Prostate gland (tissue), 2 donors: ENCODE measurements at regions not wholly inside any gene's neighbourhood (a gene's known extent, or its start where the extent isn't known, plus 50 kb on each side); places are given as distances from the start of the nearest gene placed in this dataset.

Experiments used
- DNase-seq: peaks from one replicate; pipeline ENCODE4 v3.0.0-alpha.2; 2019; ENCODE audit warnings: low spot score
- H3K27ac ChIP-seq, 2 donors: fragments of 200-600 bp; sonication (generic); 2 replicates each; pipeline ENCODE4 v1.5.1; 2017 to 2019
- H3K27me3 ChIP-seq: fragments of 200-600 bp; sonication (generic); replicated peaks from 2 replicates; pipeline ENCODE4 v1.5.1; 2019; ENCODE audit not compliant: insufficient read depth
- H3K36me3 ChIP-seq, 2 donors: fragments of 200-600 bp; sonication (generic); 1 replicate in 1 of 2; 2 replicates in 1 of 2; pipeline versions ENCODE4 v1.5.1 to v1.8.1; 2017 to 2019
- H3K4me1 ChIP-seq: fragments of 200-600 bp; sonication (generic); replicated peaks from 2 replicates; pipeline ENCODE4 v1.5.1; 2019
- H3K4me3 ChIP-seq, 2 donors: fragments of 200-600 bp; sonication (generic); 2 replicates each; pipeline ENCODE4 v1.5.1; 2017 to 2019
- H3K9me3 ChIP-seq: fragments of 200-600 bp; sonication (generic); 2 replicates; pipeline ENCODE4 v1.5.1; 2017
- CTCF ChIP-seq, 4 experiments: fragments of 200-600 bp in 2 of 4; fragments of 450-650 bp in 2 of 4; sonication (generic) in 2 of 4; IDR thresholded peaks; 1 replicate in 3 of 4; 2 replicates in 1 of 4; pipeline ENCODE4 v1.5.1; 2016 to 2019; ENCODE audit warnings: antibody characterized with exemption in 4 of 4, mild to moderate bottlenecking in 2 of 4, moderate library complexity in 2 of 4
- POLR2A ChIP-seq: fragments of 450-650 bp; IDR thresholded peaks from one replicate; pipeline ENCODE4 v1.6.1; 2016; ENCODE audit warnings: antibody characterized with exemption, mild to moderate bottlenecking
- POLR2AphosphoS5 ChIP-seq: sonication (generic); formaldehyde crosslinking; IDR thresholded peaks from one replicate; pipeline ENCODE4 v1.6.1; 2017; ENCODE audit warnings: antibody characterized with exemption
- WGBS: methylation state at CpG from one replicate; pipeline ENCODE4 v1.1.5; 2018; 5-methylcytosine and 5-hydroxymethylcytosine counted together
- intact Hi-C: fragments of 100-400 bp; cut with DNase I; formaldehyde crosslinking; loops from one replicate; pipeline ENCODE4 v1.14.2; 2022

GRCh38 chr12:111222523-111222922 is 146.4 kb downstream of the PHETA1 start:
- no peaks in the 10 kb centered on the region for H3K9me3 ChIP-seq
- WGBS = 78% methylated on average over 4 of the region's 4 CpGs
- H3K4me3 ChIP-seq = no peak overlapping the region
- no peak overlapping the region for H3K27ac ChIP-seq
- DNase-seq = no peak
- intact Hi-C loops = no loop called here
- TF ChIP-seq POLR2A = no peak
- H3K36me3 ChIP-seq = no peaks in the 10 kb centered on the region
- H3K4me1 ChIP-seq = no peaks in the 10 kb centered on the region
- H3K27me3 ChIP-seq = no peaks in the 10 kb centered on the region

GRCh38 chr12:111222027-111222414 is 146.9 kb downstream of the PHETA1 start:
- no peak for DNase-seq
- Histone ChIP-seq H3K27me3 (no peaks in the 10 kb centered on the region), H3K4me1 (no peaks in the 10 kb centered on the region), H3K4me3 (no peak overlapping the region), H3K27ac (no peak overlapping the region), H3K9me3 (no peaks in the 10 kb centered on the region), H3K36me3 (no peaks in the 10 kb centered on the region)
- TF ChIP-seq CTCF (IDR thresholded peaks at IDR 0.05) = no peak
- TF ChIP-seq POLR2A = no peak
- TF ChIP-seq POLR2AphosphoS5 = no peak
- WGBS = 84% methylated on average over 6 of the region's 6 CpGs
- intact Hi-C loops = no loop called here

GRCh38 chr12:111221062-111222026 is 147.6 kb downstream of the PHETA1 start:
- Histone ChIP-seq H3K36me3 (no peaks in the 10 kb centered on the region), H3K9me3 (no peaks in the 10 kb centered on the region), H3K4me1 (no peaks in the 10 kb centered on the region), H3K27me3 (no peaks in the 10 kb centered on the region), H3K27ac (no peak overlapping the region), H3K4me3 (no peak overlapping the region)
- 57% methylated on average over 14 of the region's 14 CpGs for WGBS
- no peak for DNase-seq
- intact Hi-C loops = no loop called here
- TF ChIP-seq POLR2AphosphoS5 (no peak), CTCF (IDR thresholded peaks at IDR 0.05) (no peak), POLR2A (no peak)

GRCh38 chr12:111220363-111220762 is 148.5 kb downstream of the PHETA1 start:
- Histone ChIP-seq H3K4me3 (no peak overlapping the region), H3K27ac (no peak overlapping the region), H3K4me1 (no peaks in the 10 kb centered on the region), H3K36me3 (no peaks in the 10 kb centered on the region), H3K9me3 (no peaks in the 10 kb centered on the region), H3K27me3 (no peaks in the 10 kb centered on the region)
- TF ChIP-seq POLR2A (no peak), CTCF (IDR thresholded peaks at IDR 0.05) (no peak), POLR2AphosphoS5 (no peak)
- no peak for DNase-seq
- 93% methylated on average over 1 of the region's 1 CpG for WGBS
- intact Hi-C loops = no loop called here

GRCh38 chr12:111219440-111219839 is 149.5 kb downstream of the PHETA1 start:
- H3K4me1 ChIP-seq = no peaks in the 10 kb centered on the region
- no peak for TF ChIP-seq POLR2AphosphoS5
- no peak for TF ChIP-seq CTCF (IDR thresholded peaks at IDR 0.05)
- no peak for TF ChIP-seq POLR2A
- no peak overlapping the region for H3K4me3 ChIP-seq
- intact Hi-C loops = no loop called here
- H3K36me3 ChIP-seq = no peaks in the 10 kb centered on the region
- no peaks in the 10 kb centered on the region for H3K9me3 ChIP-seq
- no peak for DNase-seq
- WGBS = 98% methylated on average over 2 of the region's 2 CpGs
- no peaks in the 10 kb centered on the region for H3K27me3 ChIP-seq
- H3K27ac ChIP-seq = no peak overlapping the region
